Neutrophil (primary cell): ENCODE measurements at regions not wholly inside any gene's neighbourhood (a gene's known extent, or its start where the extent isn't known, plus 50 kb on each side); places are given as distances from the start of the nearest gene placed in this dataset.

Experiments used
- H3K27ac ChIP-seq: fragments of 200-600 bp; sonication (generic); 2 replicates; pipeline ENCODE4 v1.5.1; 2016; ENCODE audit warnings: mild to moderate bottlenecking, moderate library complexity
- H3K27me3 ChIP-seq: fragments of 200-600 bp; sonication (generic); 2 replicates; pipeline ENCODE4 v1.6.0; 2016; ENCODE audit warnings: mild to moderate bottlenecking
- H3K36me3 ChIP-seq: fragments of 200-600 bp; sonication (generic); 2 replicates; pipeline ENCODE4 v1.5.1; 2017
- H3K4me1 ChIP-seq, 2 experiments: fragments of 200-600 bp in 1 of 2; sonication (generic) in 1 of 2; 1 replicate in 1 of 2; 2 replicates in 1 of 2; pipeline versions ENCODE4 v1.5.1 to v1.6.1; 2013 to 2016; ENCODE audit warnings: low read depth in 1 of 2, low read length in 1 of 2, mild to moderate bottlenecking in 1 of 2, moderate library complexity in 1 of 2; ENCODE audit not compliant: control insufficient read depth in 1 of 2, insufficient read depth in 1 of 2
- H3K4me3 ChIP-seq, 2 experiments: fragments of 200-600 bp in 1 of 2; sonication (generic) in 1 of 2; 1 replicate in 1 of 2; 2 replicates in 1 of 2; pipeline ENCODE4 v1.5.1; 2013 to 2016; ENCODE audit warnings: low read depth in 1 of 2, low read length in 1 of 2, mild to moderate bottlenecking in 1 of 2, moderate library complexity in 1 of 2
- H3K9me3 ChIP-seq: fragments of 200-600 bp; sonication (generic); 2 replicates; pipeline ENCODE4 v1.5.1; 2016
- CTCF ChIP-seq: fragments of 200-600 bp; sonication (generic); IDR thresholded peaks from 2 replicates; pipeline ENCODE4 v1.5.1; 2016; ENCODE audit warnings: antibody characterized with exemption

GRCh38 chr5:142492781-142493281 lies 168.0 kb upstream of the SPRY4 start:
- H3K27me3 ChIP-seq = peaks cover 14% of the 10 kb centered on the region
- no peak for TF ChIP-seq CTCF
- H3K36me3 ChIP-seq = no peaks in the 10 kb centered on the region
- H3K4me3 ChIP-seq = no peak overlapping the region
- no peak overlapping the region for H3K27ac ChIP-seq
- H3K4me1 ChIP-seq = no peaks in the 10 kb centered on the region
- H3K9me3 ChIP-seq = no peaks in the 10 kb centered on the region

GRCh38 chr5:142491679-142492078 lies 166.9 kb upstream of the SPRY4 start:
- no peaks in the 10 kb centered on the region for H3K4me1 ChIP-seq
- H3K27me3 ChIP-seq = peaks cover 14% of the 10 kb centered on the region
- no peak overlapping the region for H3K4me3 ChIP-seq
- no peak overlapping the region for H3K27ac ChIP-seq
- no peak for TF ChIP-seq CTCF
- no peaks in the 10 kb centered on the region for H3K36me3 ChIP-seq
- no peaks in the 10 kb centered on the region for H3K9me3 ChIP-seq

- Histone ChIP-seq H3K4me3 (no peak overlapping the region), H3K4me1 (no peaks in the 10 kb centered on the region), H3K27me3 (peaks cover 14% of the 10 kb centered on the region), H3K9me3 (no peaks in the 10 kb centered on the region), H3K36me3 (no peaks in the 10 kb centered on the region), H3K27ac (no peak overlapping the region)
- no peak for TF ChIP-seq CTCF
These were observed 166.4 kb upstream of the SPRY4 start for GRCh38 chr5:142491270-142491669.

- Histone ChIP-seq H3K27ac (no peak overlapping the region), H3K9me3 (no peaks in the 10 kb centered on the region), H3K4me3 (no peak overlapping the region), H3K36me3 (no peaks in the 10 kb centered on the region), H3K27me3 (peaks cover 5% of the 10 kb centered on the region), H3K4me1 (no peaks in the 10 kb centered on the region)
- TF ChIP-seq CTCF = no peak
These were observed 161.8 kb upstream of the SPRY4 start for GRCh38 chr5:142486581-142486980.

- Histone ChIP-seq H3K36me3 (no peaks in the 10 kb centered on the region), H3K27ac (no peak overlapping the region), H3K27me3 (peaks cover 5% of the 10 kb centered on the region), H3K9me3 (no peaks in the 10 kb centered on the region), H3K4me3 (no peak overlapping the region), H3K4me1 (no peaks in the 10 kb centered on the region)
- TF ChIP-seq CTCF = no peak
These were observed 161.2 kb upstream of the SPRY4 start for GRCh38 chr5:142486020-142486419.
